ENCODE measurements at regions not wholly inside any gene's neighbourhood (a gene's known extent, or its start where the extent isn't known, plus 50 kb on each side); places are given as distances from the start of the nearest gene placed in this dataset.

DNA sequence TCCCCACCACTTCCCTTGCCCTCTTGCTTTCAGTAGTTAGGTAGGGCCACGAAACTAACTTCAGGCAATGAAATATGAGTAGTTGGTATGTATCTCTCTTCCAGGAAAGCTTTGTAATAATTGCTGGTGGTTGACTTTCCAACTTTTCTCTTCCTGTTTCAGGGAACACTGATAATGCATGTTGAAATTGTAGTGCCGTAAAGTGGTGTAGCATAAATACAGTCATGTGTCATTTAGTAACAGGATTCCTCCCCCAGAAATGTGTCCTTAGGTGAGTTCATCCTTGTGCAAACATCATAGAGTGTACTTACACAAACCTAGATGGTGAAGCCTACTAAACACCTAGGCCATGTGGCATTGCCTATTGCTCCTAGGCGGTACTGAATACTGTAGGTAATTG is 429.2 kb downstream of the PID1 start:
- H3K4me2 ChIP-seq (ENCODE audit: low read length, poor library complexity, severe bottlenecking) = no peak overlapping the region
- H3K4me1 ChIP-seq (ENCODE audit: control insufficient read depth, insufficient read depth, low read depth, low read length) = no peaks in the 10 kb centered on the region
- H2BK5ac ChIP-seq (ENCODE audit: low read depth, low read length, poor library complexity, severe bottlenecking) = no peak overlapping the region
- no peak overlapping the region for H3K27ac ChIP-seq (ENCODE audit: low read length, poor library complexity, severe bottlenecking)
- H2BK120ac ChIP-seq (ENCODE audit: low read depth, low read length) = no peak overlapping the region
- H2AK5ac ChIP-seq (ENCODE audit: low read length, severe bottlenecking) = no peak overlapping the region
- no peaks in the 10 kb centered on the region for H3K79me1 ChIP-seq (replicated peaks; ENCODE audit: low read length, poor library complexity, severe bottlenecking)
- H3K14ac ChIP-seq (ENCODE audit: low read length in 2 of 2) = no peak overlapping the region
- 70% methylated on average over 2 of the region's 3 CpGs for WGBS
- no peak overlapping the region for H2BK15ac ChIP-seq (ENCODE audit: low read depth, poor library complexity, severe bottlenecking)
- H3K18ac ChIP-seq (ENCODE audit: low read depth in 1 of 2, low read length in 2 of 2) = no peak overlapping the region
- H3K23ac ChIP-seq (ENCODE audit: low read length in 2 of 2) = no peak overlapping the region
- peak overlapping the region; percentile 7 for H3K9ac ChIP-seq (ENCODE audit: low read length)
- no peak for DNase-seq
- no peak overlapping the region for H3K4ac ChIP-seq (ENCODE audit: low read depth in 1 of 2, low read length in 2 of 2)
- no peak overlapping the region for H4K8ac ChIP-seq (ENCODE audit: low read length)
- no peaks in the 10 kb centered on the region for H3K36me3 ChIP-seq (ENCODE audit: control insufficient read depth in 1 of 2, insufficient read depth in 2 of 2, low read depth in 1 of 2, low read length in 2 of 2)
- no peaks in the 10 kb centered on the region for H3K9me3 ChIP-seq (ENCODE audit: control insufficient read depth, low read length)
- no peak overlapping the region for H4K91ac ChIP-seq (ENCODE audit: low read length)
- no peak overlapping the region for H2BK12ac ChIP-seq (ENCODE audit: low read length in 2 of 2)
- no peaks in the 10 kb centered on the region for H3K27me3 ChIP-seq (ENCODE audit: control insufficient read depth in 1 of 2, insufficient read depth in 1 of 2, low read length in 2 of 2)
- H3K4me3 ChIP-seq (ENCODE audit: insufficient read depth in 1 of 2, low read depth in 1 of 2, low read length in 2 of 2) = no peak overlapping the region
- no peak overlapping the region for H2AFZ ChIP-seq (ENCODE audit: low read depth, low read length)

DNA sequence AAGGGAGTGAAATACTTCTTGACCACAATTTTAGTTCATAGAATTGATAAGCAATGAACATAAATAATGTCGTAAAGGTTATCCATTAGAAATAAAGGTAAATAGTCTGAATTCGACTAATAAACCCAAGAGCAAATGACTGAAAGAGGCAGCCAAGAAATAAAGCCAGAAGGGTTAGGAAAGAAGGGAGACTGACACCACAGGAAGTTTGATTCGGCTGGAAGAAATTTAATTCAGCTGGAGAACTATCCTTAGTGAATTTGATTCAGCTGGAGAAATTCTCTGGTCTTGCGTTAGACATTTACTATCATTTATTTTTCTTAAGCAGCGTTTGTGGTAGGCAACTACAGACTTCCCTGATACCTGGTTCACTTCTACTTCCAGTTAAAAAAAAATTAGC is 429.6 kb downstream of the PID1 start:
- H4K91ac ChIP-seq (ENCODE audit: low read length) = no peak overlapping the region
- no peak overlapping the region for H2AFZ ChIP-seq (ENCODE audit: low read depth, low read length)
- H2BK120ac ChIP-seq (ENCODE audit: low read depth, low read length) = no peak overlapping the region
- WGBS = 77% methylated on average over 5 of the region's 5 CpGs
- H3K14ac ChIP-seq (ENCODE audit: low read length in 2 of 2) = no peak overlapping the region
- H2BK5ac ChIP-seq (ENCODE audit: low read depth, low read length, poor library complexity, severe bottlenecking) = no peak overlapping the region
- DNase-seq = no peak
- no peaks in the 10 kb centered on the region for H3K9me3 ChIP-seq (ENCODE audit: control insufficient read depth, low read length)
- no peak overlapping the region for H3K4me3 ChIP-seq (ENCODE audit: insufficient read depth in 1 of 2, low read depth in 1 of 2, low read length in 2 of 2)
- no peak overlapping the region for H2BK12ac ChIP-seq (ENCODE audit: low read length in 2 of 2)
- no peak overlapping the region for H3K23ac ChIP-seq (ENCODE audit: low read length in 2 of 2)
- H3K36me3 ChIP-seq (ENCODE audit: control insufficient read depth in 1 of 2, insufficient read depth in 2 of 2, low read depth in 1 of 2, low read length in 2 of 2) = no peaks in the 10 kb centered on the region
- H3K79me1 ChIP-seq (replicated peaks; ENCODE audit: low read length, poor library complexity, severe bottlenecking) = no peaks in the 10 kb centered on the region
- H3K4ac ChIP-seq (ENCODE audit: low read depth in 1 of 2, low read length in 2 of 2) = no peak overlapping the region
- H2BK15ac ChIP-seq (ENCODE audit: low read depth, poor library complexity, severe bottlenecking) = no peak overlapping the region
- H3K18ac ChIP-seq (ENCODE audit: low read depth in 1 of 2, low read length in 2 of 2) = no peak overlapping the region
- no peak overlapping the region for H3K4me2 ChIP-seq (ENCODE audit: low read length, poor library complexity, severe bottlenecking)
- H4K8ac ChIP-seq (ENCODE audit: low read length) = no peak overlapping the region
- H3K9ac ChIP-seq (ENCODE audit: low read length) = peak overlapping the region; percentile 7
- H3K27ac ChIP-seq (ENCODE audit: low read length, poor library complexity, severe bottlenecking) = no peak overlapping the region
- H2AK5ac ChIP-seq (ENCODE audit: low read length, severe bottlenecking) = no peak overlapping the region
- no peaks in the 10 kb centered on the region for H3K4me1 ChIP-seq (ENCODE audit: control insufficient read depth, insufficient read depth, low read depth, low read length)
- no peaks in the 10 kb centered on the region for H3K27me3 ChIP-seq (ENCODE audit: control insufficient read depth in 1 of 2, insufficient read depth in 1 of 2, low read length in 2 of 2)

DNA sequence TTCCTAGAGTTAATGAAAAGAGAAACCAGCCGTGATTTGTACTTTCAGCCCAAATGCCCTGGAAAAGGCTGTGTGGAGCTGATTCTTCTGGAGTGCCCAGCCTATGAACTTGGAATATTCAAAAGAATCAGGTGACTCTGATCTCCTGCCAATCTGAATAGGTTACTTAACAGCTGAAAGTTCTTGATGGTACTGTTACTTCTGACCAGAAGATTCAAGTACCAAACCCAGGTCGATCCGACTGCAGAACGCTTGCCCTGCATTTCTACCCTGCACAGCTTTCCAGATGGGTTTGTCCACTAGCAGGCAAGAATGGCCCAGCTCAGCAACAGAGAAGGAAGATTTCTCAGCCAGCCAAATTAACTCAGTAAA is 430.4 kb downstream of the PID1 start:
- Histone ChIP-seq H2AFZ (ENCODE audit: low read depth, low read length) (no peak overlapping the region), H3K23ac (ENCODE audit: low read length in 2 of 2) (no peak overlapping the region), H2BK5ac (ENCODE audit: low read depth, low read length, poor library complexity, severe bottlenecking) (no peak overlapping the region), H3K27me3 (ENCODE audit: control insufficient read depth in 1 of 2, insufficient read depth in 1 of 2, low read length in 2 of 2) (no peaks in the 10 kb centered on the region), H3K79me1 (replicated peaks; ENCODE audit: low read length, poor library complexity, severe bottlenecking) (no peaks in the 10 kb centered on the region), H2BK120ac (ENCODE audit: low read depth, low read length) (no peak overlapping the region), H2BK15ac (ENCODE audit: low read depth, poor library complexity, severe bottlenecking) (no peak overlapping the region), H4K8ac (ENCODE audit: low read length) (no peak overlapping the region), H3K9ac (ENCODE audit: low read length) (no peak overlapping the region), H3K27ac (ENCODE audit: low read length, poor library complexity, severe bottlenecking) (no peak overlapping the region), H2BK12ac (ENCODE audit: low read length in 2 of 2) (no peak overlapping the region), H3K4me2 (ENCODE audit: low read length, poor library complexity, severe bottlenecking) (no peak overlapping the region), H2AK5ac (ENCODE audit: low read length, severe bottlenecking) (no peak overlapping the region), H3K9me3 (ENCODE audit: control insufficient read depth, low read length) (no peaks in the 10 kb centered on the region), H3K4me1 (ENCODE audit: control insufficient read depth, insufficient read depth, low read depth, low read length) (no peaks in the 10 kb centered on the region), H3K18ac (ENCODE audit: low read depth in 1 of 2, low read length in 2 of 2) (no peak overlapping the region), H3K36me3 (ENCODE audit: control insufficient read depth in 1 of 2, insufficient read depth in 2 of 2, low read depth in 1 of 2, low read length in 2 of 2) (no peaks in the 10 kb centered on the region), H3K4ac (ENCODE audit: low read depth in 1 of 2, low read length in 2 of 2) (no peak overlapping the region), H4K91ac (ENCODE audit: low read length) (no peak overlapping the region), H3K4me3 (ENCODE audit: insufficient read depth in 1 of 2, low read depth in 1 of 2, low read length in 2 of 2) (no peak overlapping the region), H3K14ac (ENCODE audit: low read length in 2 of 2) (no peak overlapping the region)
- DNase-seq = no peak
- 90% methylated on average over 4 of the region's 4 CpGs for WGBS

DNA sequence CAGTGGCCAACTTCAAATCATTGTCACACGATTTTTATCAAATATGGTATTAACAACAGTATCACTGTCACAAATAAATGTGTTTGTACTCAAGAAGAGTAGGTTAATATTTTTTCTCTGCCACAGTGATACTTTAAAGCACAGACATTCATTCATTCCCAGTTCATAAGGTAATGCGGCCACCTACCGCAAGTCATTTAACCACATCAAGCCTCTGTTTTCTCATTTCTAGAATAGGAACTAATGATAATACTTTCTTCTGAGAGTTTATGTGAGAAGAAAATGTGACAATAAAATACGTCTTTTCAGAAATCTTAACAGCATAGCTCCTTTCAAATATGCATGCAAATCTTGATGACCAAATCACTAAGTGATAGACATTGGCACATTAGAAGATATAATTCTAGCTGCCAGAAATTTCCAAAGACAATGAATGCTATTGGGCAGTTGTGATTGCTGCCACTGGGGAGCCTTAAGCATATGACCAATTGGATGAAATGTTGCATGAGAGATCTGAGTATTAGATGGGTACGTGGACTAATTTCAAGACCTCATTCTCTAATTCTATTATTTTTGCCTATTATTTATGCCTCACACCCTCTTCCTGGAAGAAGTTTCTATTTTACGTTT is 430.9 kb downstream of the PID1 start:
- no peaks in the 10 kb centered on the region for H3K79me1 ChIP-seq (replicated peaks; ENCODE audit: low read length, poor library complexity, severe bottlenecking)
- WGBS = 38% methylated on average over 1 of the region's 6 CpGs
- no peak overlapping the region for H2AFZ ChIP-seq (ENCODE audit: low read depth, low read length)
- no peaks in the 10 kb centered on the region for H3K9me3 ChIP-seq (ENCODE audit: control insufficient read depth, low read length)
- no peak overlapping the region for H2BK5ac ChIP-seq (ENCODE audit: low read depth, low read length, poor library complexity, severe bottlenecking)
- no peak overlapping the region for H3K27ac ChIP-seq (ENCODE audit: low read length, poor library complexity, severe bottlenecking)
- no peaks in the 10 kb centered on the region for H3K27me3 ChIP-seq (ENCODE audit: control insufficient read depth in 1 of 2, insufficient read depth in 1 of 2, low read length in 2 of 2)
- no peak overlapping the region for H3K9ac ChIP-seq (ENCODE audit: low read length)
- no peak overlapping the region for H2BK120ac ChIP-seq (ENCODE audit: low read depth, low read length)
- H4K91ac ChIP-seq (ENCODE audit: low read length) = no peak overlapping the region
- H2AK5ac ChIP-seq (ENCODE audit: low read length, severe bottlenecking) = no peak overlapping the region
- H3K14ac ChIP-seq (ENCODE audit: low read length in 2 of 2) = no peak overlapping the region
- H2BK12ac ChIP-seq (ENCODE audit: low read length in 2 of 2) = no peak overlapping the region
- no peak for DNase-seq
- no peak overlapping the region for H4K8ac ChIP-seq (ENCODE audit: low read length)
- H2BK15ac ChIP-seq (ENCODE audit: low read depth, poor library complexity, severe bottlenecking) = no peak overlapping the region
- no peaks in the 10 kb centered on the region for H3K4me1 ChIP-seq (ENCODE audit: control insufficient read depth, insufficient read depth, low read depth, low read length)
- H3K4me2 ChIP-seq (ENCODE audit: low read length, poor library complexity, severe bottlenecking) = no peak overlapping the region
- H3K18ac ChIP-seq (ENCODE audit: low read depth in 1 of 2, low read length in 2 of 2) = no peak overlapping the region
- H3K4ac ChIP-seq (ENCODE audit: low read depth in 1 of 2, low read length in 2 of 2) = no peak overlapping the region
- H3K4me3 ChIP-seq (ENCODE audit: insufficient read depth in 1 of 2, low read depth in 1 of 2, low read length in 2 of 2) = no peak overlapping the region
- H3K36me3 ChIP-seq (ENCODE audit: control insufficient read depth in 1 of 2, insufficient read depth in 2 of 2, low read depth in 1 of 2, low read length in 2 of 2) = no peaks in the 10 kb centered on the region
- H3K23ac ChIP-seq (ENCODE audit: low read length in 2 of 2) = no peak overlapping the region

All from mesenchymal stem cell (in vitro differentiated cells and primary cell).